Esophagus squamous epithelium (tissue), 5 donors: ENCODE measurements at regions not wholly inside any gene's neighbourhood (a gene's known extent, or its start where the extent isn't known, plus 50 kb on each side); places are given as distances from the start of the nearest gene placed in this dataset.

Experiments used
- DNase-seq: peaks from one replicate; lab custom pipeline; 2025; lab: John Stamatoyannopoulos, UW
- H3K27ac ChIP-seq, 4 donors: fragments of 200-600 bp; sonication (generic); one replicate each; pipeline ENCODE4 v1.5.1; 2016 to 2019; ENCODE audit warnings: mild to moderate bottlenecking in 1 of 4
- H3K27me3 ChIP-seq, 4 donors: fragments of 200-600 bp; sonication (generic); 1 replicate in 3 of 4; 2 replicates in 1 of 4; pipeline versions ENCODE4 v1.5.1 to v1.6.0; 2017 to 2021; ENCODE audit warnings: antibody characterized with exemption in 1 of 4
- H3K36me3 ChIP-seq, 3 donors: fragments of 200-600 bp; sonication (generic); one replicate each; pipeline ENCODE4 v1.5.1; 2016 to 2019
- H3K4me1 ChIP-seq, 3 donors: fragments of 200-600 bp; sonication (generic); one replicate each; pipeline ENCODE4 v1.5.1; 2017 to 2019
- H3K4me3 ChIP-seq, 4 donors: fragments of 200-600 bp; sonication (generic); 1 replicate in 3 of 4; 2 replicates in 1 of 4; pipeline ENCODE4 v1.5.1; 2016 to 2019; ENCODE audit warnings: mild to moderate bottlenecking in 2 of 4, moderate library complexity in 1 of 4
- H3K9me3 ChIP-seq, 3 donors: fragments of 200-600 bp; sonication (generic); one replicate each; pipeline ENCODE4 v1.5.1; 2016 to 2019
- CTCF ChIP-seq, 6 experiments: fragments of 450-650 bp in 4 of 6; fragments of 200-600 bp in 2 of 6; sonication (generic) in 2 of 6; IDR thresholded peaks; one replicate each; pipeline ENCODE4 v1.5.1; 2016 to 2019; ENCODE audit warnings: antibody characterized with exemption in 6 of 6, mild to moderate bottlenecking in 4 of 6, moderate library complexity in 4 of 6
- POLR2A ChIP-seq, 4 donors: fragments of 450-650 bp; IDR thresholded peaks; one replicate each; pipeline ENCODE4 v1.6.1; 2017; ENCODE audit warnings: antibody characterized with exemption in 4 of 4, mild to moderate bottlenecking in 4 of 4, moderate library complexity in 3 of 4
- WGBS, 2 donors: methylation state at CpG; one replicate each; pipeline ENCODE4 v1.1.5; 2018; 5-methylcytosine and 5-hydroxymethylcytosine counted together
- intact Hi-C: fragments of 100-400 bp; cut with DNase I; formaldehyde crosslinking; loops from one replicate; pipeline ENCODE4 v1.15.0; 2022
- donor health status: DM: yes; HTN: yes; CAD: no.

- no peak overlapping the region for H3K27ac ChIP-seq
- intact Hi-C loops: no loop called here
- no peaks in the 10 kb centered on the region for H3K36me3 ChIP-seq
- WGBS, 2 donors: 44 to 60% methylated on average over 2 of the region's 2 CpGs
- no peak overlapping the region for H3K4me3 ChIP-seq
- no peaks in the 10 kb centered on the region for H3K27me3 ChIP-seq
- H3K9me3 ChIP-seq: no peaks in the 10 kb centered on the region
- TF ChIP-seq CTCF (IDR thresholded peaks at IDR 0.05) (no peak), POLR2A (IDR thresholded peaks at IDR 0.05) (no peak)
- no peak for DNase-seq
- no peaks in the 10 kb centered on the region for H3K4me1 ChIP-seq
Observed at GRCh38 chr16:51429041-51429440, 278.0 kb upstream of the SALL1 start.

- TF ChIP-seq CTCF (IDR thresholded peaks at IDR 0.05) (no peak), POLR2A (IDR thresholded peaks at IDR 0.05) (no peak)
- Histone ChIP-seq H3K27me3 (no peaks in the 10 kb centered on the region), H3K36me3 (no peaks in the 10 kb centered on the region), H3K27ac (no peak overlapping the region), H3K4me1 (no peaks in the 10 kb centered on the region), H3K4me3 (no peak overlapping the region), H3K9me3 (no peaks in the 10 kb centered on the region)
- intact Hi-C loops: no loop called here
- DNase-seq: no peak
- 9 to 36% methylated on average over 1 of the region's 1 CpG for WGBS, 2 donors
Observed at GRCh38 chr16:51427085-51427484, 276.0 kb upstream of the SALL1 start.

GRCh38 chr16:51426276-51426675 lies 275.2 kb upstream of the SALL1 start:
- no peaks in the 10 kb centered on the region for H3K27me3 ChIP-seq
- no peaks in the 10 kb centered on the region for H3K9me3 ChIP-seq
- TF ChIP-seq CTCF (IDR thresholded peaks at IDR 0.05) (no peak), POLR2A (IDR thresholded peaks at IDR 0.05) (no peak)
- no peaks in the 10 kb centered on the region for H3K4me1 ChIP-seq
- H3K4me3 ChIP-seq: no peak overlapping the region
- no peak for DNase-seq
- WGBS, 2 donors: 30% methylated on average over 2 to 5 of the region's 5 CpGs
- H3K27ac ChIP-seq: no peak overlapping the region
- no peaks in the 10 kb centered on the region for H3K36me3 ChIP-seq
- intact Hi-C loops: no loop called here

GRCh38 chr16:51420247-51420646 lies 269.2 kb upstream of the SALL1 start:
- WGBS, 2 donors: 48 to 69% methylated on average over 2 of the region's 2 CpGs
- Histone ChIP-seq H3K4me3 (no peak overlapping the region), H3K4me1 (no peaks in the 10 kb centered on the region), H3K36me3 (no peaks in the 10 kb centered on the region), H3K27me3 (no peaks in the 10 kb centered on the region), H3K9me3 (no peaks in the 10 kb centered on the region), H3K27ac (no peak overlapping the region)
- no peak for DNase-seq
- intact Hi-C loops: no loop called here
- no peak for TF ChIP-seq CTCF (IDR thresholded peaks at IDR 0.05)
- TF ChIP-seq POLR2A (IDR thresholded peaks at IDR 0.05): no peak

- H3K4me3 ChIP-seq: no peak overlapping the region
- no peaks in the 10 kb centered on the region for H3K27me3 ChIP-seq
- H3K4me1 ChIP-seq: no peaks in the 10 kb centered on the region
- no peak overlapping the region for H3K27ac ChIP-seq
- no peaks in the 10 kb centered on the region for H3K36me3 ChIP-seq
- intact Hi-C loops: no loop called here
- H3K9me3 ChIP-seq: no peaks in the 10 kb centered on the region
- WGBS, 2 donors: 61 to 64% methylated on average over 2 of the region's 2 CpGs
- TF ChIP-seq CTCF (IDR thresholded peaks at IDR 0.05) (no peak), POLR2A (IDR thresholded peaks at IDR 0.05) (no peak)
- DNase-seq: no peak
Observed at GRCh38 chr16:51419768-51420167, 268.7 kb upstream of the SALL1 start.
